Neural progenitor cell (in vitro differentiated cells): ENCODE measurements at regions not wholly inside any gene's neighbourhood (a gene's known extent, or its start where the extent isn't known, plus 50 kb on each side); places are given as distances from the start of the nearest gene placed in this dataset.
A peak's percentile ranks its signal among the peaks of the same experiment; 100 is the strongest.

ENCODE experiments used
- DNase-seq: peaks from one replicate; pipeline ENCODE4 v3.0.0-alpha.2; 2016; ENCODE audit warnings: low spot score
- H2AFZ ChIP-seq: fragments of 200-600 bp; sonication (generic); replicated peaks from 2 replicates; pipeline ENCODE4 v1.6.1; 2016; ENCODE audit warnings: antibody characterized with exemption
- H3F3A ChIP-seq: fragments of 200-600 bp; sonication (generic); 2 replicates; pipeline ENCODE4 v1.6.1; 2016; ENCODE audit warnings: antibody characterized with exemption, low read depth
- H3K27ac ChIP-seq: fragments of 200-600 bp; sonication (generic); 2 replicates; pipeline ENCODE4 v1.5.1; 2016; ENCODE audit warnings: mild to moderate bottlenecking
- H3K27me3 ChIP-seq: fragments of 200-600 bp; sonication (generic); 2 replicates; pipeline ENCODE4 v1.6.1; 2016; ENCODE audit warnings: mild to moderate bottlenecking, moderate library complexity
- H3K36me3 ChIP-seq: fragments of 200-600 bp; sonication (generic); 2 replicates; pipeline ENCODE4 v1.5.1; 2016
- H3K4me1 ChIP-seq: fragments of 200-600 bp; sonication (generic); 2 replicates; pipeline ENCODE4 v1.6.1; 2016; ENCODE audit warnings: mixed run types
- H3K4me2 ChIP-seq: fragments of 200-600 bp; sonication (generic); 2 replicates; pipeline ENCODE4 v1.6.1; 2016
- H3K4me3 ChIP-seq: fragments of 200-600 bp; sonication (generic); 2 replicates; pipeline ENCODE4 v1.5.1; 2016
- H3K79me2 ChIP-seq: fragments of 200-600 bp; sonication (generic); 2 replicates; pipeline ENCODE4 v1.6.1; 2016; ENCODE audit warnings: low read depth
- H3K9ac ChIP-seq: fragments of 200-600 bp; sonication (generic); 2 replicates; pipeline ENCODE4 v1.6.1; 2016
- H3K9me3 ChIP-seq: fragments of 200-600 bp; sonication (generic); 2 replicates; pipeline ENCODE4 v1.5.1; 2016; ENCODE audit warnings: low read depth
- H4K20me1 ChIP-seq: fragments of 200-600 bp; sonication (generic); 2 replicates; pipeline ENCODE4 v1.6.1; 2016; ENCODE audit warnings: low read depth
- H3K27ac Mint-ChIP-seq: 3 replicates; pipeline ENCODE4 v1.8.0; 2021; ENCODE audit warnings: mixed read lengths
- H3K27me3 Mint-ChIP-seq: 2 replicates; pipeline ENCODE4 v1.8.0; 2022; ENCODE audit warnings: low read depth, mild to moderate bottlenecking, inconsistent platforms, moderate library complexity, mixed read lengths; ENCODE audit not compliant: insufficient read depth
- H3K36me3 Mint-ChIP-seq: 3 replicates; pipeline ENCODE4 v1.8.0; 2021; ENCODE audit warnings: mixed read lengths
- H3K4me1 Mint-ChIP-seq: 3 replicates; pipeline ENCODE4 v1.8.0; 2021; ENCODE audit warnings: mixed read lengths
- H3K4me3 Mint-ChIP-seq: 3 replicates; pipeline ENCODE4 v1.8.0; 2021; ENCODE audit warnings: mild to moderate bottlenecking, moderate library complexity, mixed read lengths
- H3K9me3 Mint-ChIP-seq: 3 replicates; pipeline ENCODE4 v1.8.0; 2020; ENCODE audit warnings: mixed read lengths
- EZH2 ChIP-seq: fragments of 200-600 bp; sonication (generic); IDR thresholded peaks from 2 replicates; pipeline ENCODE4 v1.6.1; 2017; ENCODE audit warnings: antibody characterized with exemption, mild to moderate bottlenecking, moderate library complexity
- EZH2phosphoT487 ChIP-seq: fragments of 200-600 bp; sonication (generic); IDR thresholded peaks from 2 replicates; pipeline ENCODE4 v1.6.1; 2017; ENCODE audit warnings: antibody characterized with exemption
- TF ChIP-seq, protein P1 (sequence below): fragments of 200-600 bp; sonication (generic); IDR thresholded peaks from 2 replicates; pipeline ENCODE4 v1.5.1; 2017; ENCODE audit warnings: antibody characterized with exemption, mild to moderate bottlenecking

GRCh38 chr2:59191781-59192180 is 950.7 kb upstream of the FANCL start:
- Histone ChIP-seq H3K4me2 (no peak overlapping the region), H3K36me3 (no peaks in the 10 kb centered on the region), H3K4me1 (no peaks in the 10 kb centered on the region), H4K20me1 (no peaks in the 10 kb centered on the region), H3K4me3 (no peak overlapping the region), H3K27ac (no peak overlapping the region), H3K9me3 (no peaks in the 10 kb centered on the region), H3K9ac (no peak overlapping the region), H3K27me3 (no peaks in the 10 kb centered on the region), H3F3A (no peaks in the 10 kb centered on the region), H3K79me2 (no peaks in the 10 kb centered on the region), H2AFZ (no peak overlapping the region)
- Mint-ChIP-seq H3K4me1 (no peaks in the 10 kb centered on the region), H3K27me3 (peaks cover 2% of the 10 kb centered on the region), H3K27ac (no peak overlapping the region), H3K9me3 (no peaks in the 10 kb centered on the region), H3K36me3 (no peaks in the 10 kb centered on the region), H3K4me3 (no peak overlapping the region)
- DNase-seq = no peak
- TF ChIP-seq, protein P1, sequence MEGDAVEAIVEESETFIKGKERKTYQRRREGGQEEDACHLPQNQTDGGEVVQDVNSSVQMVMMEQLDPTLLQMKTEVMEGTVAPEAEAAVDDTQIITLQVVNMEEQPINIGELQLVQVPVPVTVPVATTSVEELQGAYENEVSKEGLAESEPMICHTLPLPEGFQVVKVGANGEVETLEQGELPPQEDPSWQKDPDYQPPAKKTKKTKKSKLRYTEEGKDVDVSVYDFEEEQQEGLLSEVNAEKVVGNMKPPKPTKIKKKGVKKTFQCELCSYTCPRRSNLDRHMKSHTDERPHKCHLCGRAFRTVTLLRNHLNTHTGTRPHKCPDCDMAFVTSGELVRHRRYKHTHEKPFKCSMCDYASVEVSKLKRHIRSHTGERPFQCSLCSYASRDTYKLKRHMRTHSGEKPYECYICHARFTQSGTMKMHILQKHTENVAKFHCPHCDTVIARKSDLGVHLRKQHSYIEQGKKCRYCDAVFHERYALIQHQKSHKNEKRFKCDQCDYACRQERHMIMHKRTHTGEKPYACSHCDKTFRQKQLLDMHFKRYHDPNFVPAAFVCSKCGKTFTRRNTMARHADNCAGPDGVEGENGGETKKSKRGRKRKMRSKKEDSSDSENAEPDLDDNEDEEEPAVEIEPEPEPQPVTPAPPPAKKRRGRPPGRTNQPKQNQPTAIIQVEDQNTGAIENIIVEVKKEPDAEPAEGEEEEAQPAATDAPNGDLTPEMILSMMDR = no peak
- TF ChIP-seq EZH2phosphoT487 (no peak), EZH2 (no peak)

DNA sequence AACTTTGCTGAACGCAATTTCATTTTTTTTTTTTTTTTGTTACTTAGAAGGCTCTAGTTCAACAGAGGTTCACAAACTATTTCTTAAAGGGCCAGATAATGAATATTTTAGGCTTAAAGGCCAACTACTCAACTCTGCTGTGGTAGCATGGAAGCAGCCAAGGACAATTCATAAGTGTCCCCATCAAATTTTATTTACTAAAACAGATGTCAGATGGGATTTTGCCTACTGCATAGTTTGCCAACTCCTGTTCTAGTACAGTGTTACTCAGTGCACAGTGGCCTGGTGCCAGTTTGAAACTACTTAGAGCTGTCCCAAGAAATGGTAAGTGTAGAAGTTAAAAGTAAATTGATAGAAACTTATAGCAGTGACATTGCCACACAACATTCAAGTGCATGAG is 949.4 kb upstream of the FANCL start:
- Mint-ChIP-seq H3K4me1 (no peaks in the 10 kb centered on the region), H3K9me3 (no peaks in the 10 kb centered on the region), H3K27ac (no peak overlapping the region), H3K27me3 (peaks cover 2% of the 10 kb centered on the region), H3K4me3 (no peak overlapping the region), H3K36me3 (no peaks in the 10 kb centered on the region)
- Histone ChIP-seq H3K4me1 (no peaks in the 10 kb centered on the region), H3K9me3 (no peaks in the 10 kb centered on the region), H3K79me2 (no peaks in the 10 kb centered on the region), H3K36me3 (no peaks in the 10 kb centered on the region), H3K4me2 (no peak overlapping the region), H3K4me3 (no peak overlapping the region), H3K27ac (no peak overlapping the region), H3K27me3 (no peaks in the 10 kb centered on the region), H3K9ac (no peak overlapping the region), H3F3A (no peaks in the 10 kb centered on the region), H4K20me1 (no peaks in the 10 kb centered on the region), H2AFZ (no peak overlapping the region)
- DNase-seq = no peak
- no peak for TF ChIP-seq EZH2
- TF ChIP-seq EZH2phosphoT487 = no peak

DNA sequence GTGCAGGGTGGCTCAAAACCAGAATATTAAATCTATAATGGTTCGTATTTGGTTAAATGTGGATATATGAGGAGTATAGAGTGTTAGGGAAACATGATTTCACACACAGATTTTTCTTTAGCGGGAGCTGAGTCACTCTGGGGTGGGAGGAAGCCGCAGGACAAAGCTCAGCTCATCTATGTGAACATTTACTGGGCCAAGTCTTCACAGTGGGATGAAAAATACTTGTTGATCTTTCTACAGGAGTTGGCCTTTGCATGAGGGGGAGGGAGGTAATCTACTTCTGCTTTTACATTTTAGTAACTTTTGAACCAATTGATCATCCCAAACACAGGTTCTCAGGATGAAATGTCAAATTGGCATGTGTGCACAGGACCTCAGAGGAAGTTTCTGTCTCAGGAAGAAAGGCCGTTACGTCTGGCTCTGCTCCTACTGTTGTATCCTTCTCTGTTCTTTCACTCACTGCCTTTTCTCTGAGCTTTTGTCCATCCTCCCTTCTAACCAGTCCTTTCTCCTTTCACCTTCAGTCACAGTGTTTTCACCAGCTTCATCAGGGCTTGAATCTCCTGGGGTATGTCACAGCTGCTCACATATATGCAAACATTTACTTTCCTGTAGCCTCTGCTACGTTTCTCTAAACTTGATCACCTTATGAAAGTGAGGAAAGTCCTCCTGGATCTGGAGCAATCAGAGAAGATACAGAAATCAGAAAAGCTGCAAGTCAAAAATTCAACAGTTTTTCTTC is 943.3 kb upstream of the FANCL start:
- no peak for DNase-seq
- no peak overlapping the region for H3K27ac ChIP-seq
- H3K9ac ChIP-seq = no peak overlapping the region
- TF ChIP-seq, protein P1 = no peak
- TF ChIP-seq EZH2 = no peak
- no peak for TF ChIP-seq EZH2phosphoT487
- no peak overlapping the region for H3K27ac Mint-ChIP-seq
- no peak overlapping the region for H3K4me2 ChIP-seq
- no peaks in the 10 kb centered on the region for H3K36me3 ChIP-seq
- peaks cover 25% of the 10 kb centered on the region for H3K4me1 ChIP-seq
- peaks cover 14% of the 10 kb centered on the region for H3K4me1 Mint-ChIP-seq
- no peaks in the 10 kb centered on the region for H3F3A ChIP-seq
- no peak overlapping the region for H3K4me3 ChIP-seq
- H4K20me1 ChIP-seq = no peaks in the 10 kb centered on the region
- H2AFZ ChIP-seq = peak overlapping the region; percentile 65
- H3K27me3 Mint-ChIP-seq = peaks cover 2% of the 10 kb centered on the region
- H3K36me3 Mint-ChIP-seq = no peaks in the 10 kb centered on the region
- H3K9me3 Mint-ChIP-seq = no peaks in the 10 kb centered on the region
- H3K4me3 Mint-ChIP-seq = no peak overlapping the region
- no peaks in the 10 kb centered on the region for H3K27me3 ChIP-seq
- H3K9me3 ChIP-seq = no peaks in the 10 kb centered on the region
- H3K79me2 ChIP-seq = no peaks in the 10 kb centered on the region

DNA sequence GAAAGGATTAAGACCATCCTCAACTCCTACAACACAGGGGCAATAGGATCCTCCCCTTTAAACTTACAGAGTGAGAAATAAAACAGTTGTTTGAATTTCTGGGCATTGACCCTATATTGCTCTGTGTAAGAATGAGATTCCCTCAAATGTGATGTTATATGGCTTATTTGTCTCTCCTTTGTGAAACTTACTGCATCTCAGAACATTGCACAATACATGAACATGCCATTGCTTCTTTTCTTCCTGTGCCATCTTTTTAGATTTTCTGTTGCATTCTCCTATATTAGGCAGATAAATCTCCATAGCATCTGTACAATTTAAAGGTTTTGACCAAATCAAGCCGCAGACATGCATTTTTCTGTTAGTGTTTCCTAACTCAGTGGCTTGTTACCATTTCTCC is 941.9 kb upstream of the FANCL start:
- Mint-ChIP-seq H3K36me3 (no peaks in the 10 kb centered on the region), H3K27ac (no peak overlapping the region), H3K4me1 (peaks cover 14% of the 10 kb centered on the region), H3K4me3 (no peak overlapping the region), H3K9me3 (no peaks in the 10 kb centered on the region), H3K27me3 (no peaks in the 10 kb centered on the region)
- Histone ChIP-seq H4K20me1 (no peaks in the 10 kb centered on the region), H3K36me3 (no peaks in the 10 kb centered on the region), H3F3A (no peaks in the 10 kb centered on the region), H3K79me2 (no peaks in the 10 kb centered on the region), H3K4me2 (no peak overlapping the region), H3K27ac (no peak overlapping the region), H3K9ac (no peak overlapping the region), H3K27me3 (no peaks in the 10 kb centered on the region), H3K4me1 (peaks cover 25% of the 10 kb centered on the region), H3K4me3 (no peak overlapping the region), H2AFZ (no peak overlapping the region), H3K9me3 (no peaks in the 10 kb centered on the region)
- TF ChIP-seq EZH2 (no peak), EZH2phosphoT487 (no peak)
- TF ChIP-seq, protein P1 = no peak
- no peak for DNase-seq
